ENCODE measurements at regions not wholly inside any gene's neighbourhood (a gene's known extent, or its start where the extent isn't known, plus 50 kb on each side); places are given as distances from the start of the nearest gene placed in this dataset.

- TF ChIP-seq CTCF (conservative IDR thresholded peaks at IDR 0.05) (no peak), ZFX (IDR thresholded peaks at IDR 0.05) (no peak)
These were observed 201.4 kb upstream of the LRP1B start for GRCh38 chr2:142332196-142332595.

Data from C4-2B (cell line).